ENCODE measurements at regions not wholly inside any gene's neighbourhood (a gene's known extent, or its start where the extent isn't known, plus 50 kb on each side); places are given as distances from the start of the nearest gene placed in this dataset.

DNA sequence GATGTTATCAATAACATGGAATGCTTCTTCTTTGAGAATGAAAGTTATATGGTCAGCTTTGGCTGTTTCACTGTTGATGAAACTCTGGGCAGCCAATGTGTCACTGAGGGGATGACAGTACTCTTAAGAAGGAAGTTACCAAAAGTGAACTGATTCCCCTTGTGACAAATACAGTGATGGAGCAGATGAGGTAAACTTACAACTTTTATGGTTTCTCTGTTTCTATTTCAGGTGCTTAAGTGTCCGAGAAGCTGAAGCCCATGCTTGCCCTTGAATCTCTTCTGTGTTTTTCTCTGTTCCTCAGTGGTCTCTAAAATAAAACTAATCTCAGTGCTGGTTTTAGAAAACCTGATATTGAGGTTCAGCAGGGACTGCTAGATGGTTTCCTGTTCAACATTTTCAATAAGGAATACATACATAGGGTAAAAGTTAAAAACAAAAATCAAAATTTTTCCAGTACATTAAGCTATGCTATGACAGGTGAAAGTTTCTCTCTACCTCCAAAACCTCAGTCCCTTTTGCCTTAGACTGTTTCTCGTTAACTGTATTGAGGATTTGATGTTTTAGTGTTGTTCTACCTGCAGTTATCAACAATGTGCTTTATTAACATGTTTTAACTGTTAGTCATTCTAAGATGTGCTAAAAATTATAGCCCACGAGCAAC, 454.4 kb upstream of the ADGRL4 start:
- TF ChIP-seq EP300 (IDR thresholded peaks at IDR 0.05; ENCODE audit: borderline replicate concordance in 1 of 2, low read depth in 2 of 2, low read length in 2 of 2) = no peak
- TF ChIP-seq, protein P1, sequence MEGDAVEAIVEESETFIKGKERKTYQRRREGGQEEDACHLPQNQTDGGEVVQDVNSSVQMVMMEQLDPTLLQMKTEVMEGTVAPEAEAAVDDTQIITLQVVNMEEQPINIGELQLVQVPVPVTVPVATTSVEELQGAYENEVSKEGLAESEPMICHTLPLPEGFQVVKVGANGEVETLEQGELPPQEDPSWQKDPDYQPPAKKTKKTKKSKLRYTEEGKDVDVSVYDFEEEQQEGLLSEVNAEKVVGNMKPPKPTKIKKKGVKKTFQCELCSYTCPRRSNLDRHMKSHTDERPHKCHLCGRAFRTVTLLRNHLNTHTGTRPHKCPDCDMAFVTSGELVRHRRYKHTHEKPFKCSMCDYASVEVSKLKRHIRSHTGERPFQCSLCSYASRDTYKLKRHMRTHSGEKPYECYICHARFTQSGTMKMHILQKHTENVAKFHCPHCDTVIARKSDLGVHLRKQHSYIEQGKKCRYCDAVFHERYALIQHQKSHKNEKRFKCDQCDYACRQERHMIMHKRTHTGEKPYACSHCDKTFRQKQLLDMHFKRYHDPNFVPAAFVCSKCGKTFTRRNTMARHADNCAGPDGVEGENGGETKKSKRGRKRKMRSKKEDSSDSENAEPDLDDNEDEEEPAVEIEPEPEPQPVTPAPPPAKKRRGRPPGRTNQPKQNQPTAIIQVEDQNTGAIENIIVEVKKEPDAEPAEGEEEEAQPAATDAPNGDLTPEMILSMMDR (IDR thresholded peaks at IDR 0.05; ENCODE audit: control extremely low read depth in 1 of 3, insufficient read depth in 1 of 3, low read depth in 1 of 3, low read length in 3 of 3) = no peak
- TF ChIP-seq ATF3 (IDR thresholded peaks at IDR 0.05; ENCODE audit: insufficient read depth, low read depth, low read length) = no peak
- no peak for TF ChIP-seq RFX5 (IDR thresholded peaks at IDR 0.05; ENCODE audit: borderline replicate concordance, low read depth, low read length)
- TF ChIP-seq ZNF274 (IDR thresholded peaks at IDR 0.05; ENCODE audit: borderline replicate concordance, extremely low read depth, low read length) = no peak
- no peak for TF ChIP-seq SP1 (IDR thresholded peaks at IDR 0.05; ENCODE audit: low read depth, low read length)
- no peak for TF ChIP-seq GTF2F1 (IDR thresholded peaks at IDR 0.05; ENCODE audit: borderline replicate concordance, low read depth, low read length)
- no peak for TF ChIP-seq TCF12 (IDR thresholded peaks at IDR 0.05; ENCODE audit: low read depth, low read length)
- TF ChIP-seq POLR2AphosphoS5 (IDR thresholded peaks at IDR 0.05; ENCODE audit: low read depth, low read length) = no peak
- TF ChIP-seq EZH2 (IDR thresholded peaks at IDR 0.05; ENCODE audit: low read depth, low read length, severe bottlenecking) = no peak
- no peak for TF ChIP-seq SUZ12 (IDR thresholded peaks at IDR 0.05; ENCODE audit: low read length)
- no peak for TF ChIP-seq KDM1A (IDR thresholded peaks at IDR 0.05; ENCODE audit: borderline replicate concordance, low read length)

All from H1 (cell line).